ENCODE measurements at regions not wholly inside any gene's neighbourhood (a gene's known extent, or its start where the extent isn't known, plus 50 kb on each side); places are given as distances from the start of the nearest gene placed in this dataset.
A peak's percentile ranks its signal among the peaks of the same experiment; 100 is the strongest.

GRCh38 chr4:184884883-184885282 lies 59.1 kb upstream of the ACSL1 start (continued):
- 0 out of 2 replicates have a peak, but pooled peaks have one; percentile 34 for TF ChIP-seq ZNF878 (CRISPR knock-in tag; IDR thresholded peaks at IDR 0.05)
- TF ChIP-seq CBX1 (IDR thresholded peaks at IDR 0.05; ENCODE audit: low read depth) = no peak
- TF ChIP-seq TBL1XR1 (IDR thresholded peaks at IDR 0.05; ENCODE audit: borderline replicate concordance, low read length, partially characterized antibody) = peak; percentile 77
- no peak for TF ChIP-seq ZNF256 (CRISPR knock-in tag; conservative IDR thresholded peaks at IDR 0.05)
- no peak for TF ChIP-seq ZNF296 (CRISPR knock-in tag; conservative IDR thresholded peaks at IDR 0.05)
- 0 out of 2 replicates have a peak, but pooled peaks have one; percentile 28 for TF ChIP-seq TCF7 (IDR thresholded peaks at IDR 0.05; ENCODE audit: low read depth)
- TF ChIP-seq, protein P1, sequence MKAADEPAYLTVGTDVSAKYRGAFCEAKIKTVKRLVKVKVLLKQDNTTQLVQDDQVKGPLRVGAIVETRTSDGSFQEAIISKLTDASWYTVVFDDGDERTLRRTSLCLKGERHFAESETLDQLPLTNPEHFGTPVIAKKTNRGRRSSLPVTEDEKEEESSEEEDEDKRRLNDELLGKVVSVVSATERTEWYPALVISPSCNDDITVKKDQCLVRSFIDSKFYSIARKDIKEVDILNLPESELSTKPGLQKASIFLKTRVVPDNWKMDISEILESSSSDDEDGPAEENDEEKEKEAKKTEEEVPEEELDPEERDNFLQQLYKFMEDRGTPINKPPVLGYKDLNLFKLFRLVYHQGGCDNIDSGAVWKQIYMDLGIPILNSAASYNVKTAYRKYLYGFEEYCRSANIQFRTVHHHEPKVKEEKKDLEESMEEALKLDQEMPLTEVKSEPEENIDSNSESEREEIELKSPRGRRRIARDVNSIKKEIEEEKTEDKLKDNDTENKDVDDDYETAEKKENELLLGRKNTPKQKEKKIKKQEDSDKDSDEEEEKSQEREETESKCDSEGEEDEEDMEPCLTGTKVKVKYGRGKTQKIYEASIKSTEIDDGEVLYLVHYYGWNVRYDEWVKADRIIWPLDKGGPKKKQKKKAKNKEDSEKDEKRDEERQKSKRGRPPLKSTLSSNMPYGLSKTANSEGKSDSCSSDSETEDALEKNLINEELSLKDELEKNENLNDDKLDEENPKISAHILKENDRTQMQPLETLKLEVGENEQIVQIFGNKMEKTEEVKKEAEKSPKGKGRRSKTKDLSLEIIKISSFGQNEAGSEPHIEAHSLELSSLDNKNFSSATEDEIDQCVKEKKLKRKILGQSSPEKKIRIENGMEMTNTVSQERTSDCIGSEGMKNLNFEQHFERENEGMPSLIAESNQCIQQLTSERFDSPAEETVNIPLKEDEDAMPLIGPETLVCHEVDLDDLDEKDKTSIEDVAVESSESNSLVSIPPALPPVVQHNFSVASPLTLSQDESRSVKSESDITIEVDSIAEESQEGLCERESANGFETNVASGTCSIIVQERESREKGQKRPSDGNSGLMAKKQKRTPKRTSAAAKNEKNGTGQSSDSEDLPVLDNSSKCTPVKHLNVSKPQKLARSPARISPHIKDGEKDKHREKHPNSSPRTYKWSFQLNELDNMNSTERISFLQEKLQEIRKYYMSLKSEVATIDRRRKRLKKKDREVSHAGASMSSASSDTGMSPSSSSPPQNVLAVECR (CRISPR knock-in tag; IDR thresholded peaks at IDR 0.05; ENCODE audit: borderline replicate concordance) = no peak
- no peak for TF ChIP-seq ZFP82 (CRISPR knock-in tag; IDR thresholded peaks at IDR 0.05; ENCODE audit: borderline replicate concordance)
- TF ChIP-seq BRF2 (CRISPR knock-in tag; IDR thresholded peaks at IDR 0.05) = no peak
- TF ChIP-seq ZNF451 (CRISPR knock-in tag; IDR thresholded peaks at IDR 0.05) = no peak
- TF ChIP-seq ZNF331 (CRISPR knock-in tag; IDR thresholded peaks at IDR 0.05) = no peak
- no peak for TF ChIP-seq CREB1 (IDR thresholded peaks at IDR 0.05)
- 0 out of 2 replicates have a peak, but pooled peaks have one; percentile 48 for TF ChIP-seq CREB1 (CRISPR knock-in tag; IDR thresholded peaks at IDR 0.05)
- TF ChIP-seq ZNF569 (CRISPR knock-in tag; IDR thresholded peaks at IDR 0.05; ENCODE audit: borderline replicate concordance) = no peak
- TF ChIP-seq TBP (CRISPR knock-in tag; IDR thresholded peaks at IDR 0.05) = no peak
- 0 out of 2 replicates have a peak, but pooled peaks have one; percentile 40 for TF ChIP-seq ZNF574 (CRISPR knock-in tag; IDR thresholded peaks at IDR 0.05)
- TF ChIP-seq POLR2AphosphoS2 (IDR thresholded peaks at IDR 0.05; ENCODE audit: low read depth, low read length) = no peak
- no peak for TF ChIP-seq ZNF224 (CRISPR knock-in tag; IDR thresholded peaks at IDR 0.05)
- no peak for TF ChIP-seq ZNF101 (CRISPR knock-in tag; IDR thresholded peaks at IDR 0.05; ENCODE audit: borderline replicate concordance, low read depth)
- TF ChIP-seq JUNB (CRISPR knock-in tag; IDR thresholded peaks at IDR 0.05; ENCODE audit: borderline replicate concordance) = no peak
- TF ChIP-seq ARHGAP35 (CRISPR knock-in tag; IDR thresholded peaks at IDR 0.05; ENCODE audit: borderline replicate concordance) = no peak
- TF ChIP-seq ATF6 (CRISPR knock-in tag; conservative IDR thresholded peaks at IDR 0.05) = no peak

All from HepG2 (cell line).